Neural progenitor cell (in vitro differentiated cells): ENCODE measurements at regions not wholly inside any gene's neighbourhood (a gene's known extent, or its start where the extent isn't known, plus 50 kb on each side); places are given as distances from the start of the nearest gene placed in this dataset.

ENCODE experiments used
- DNase-seq: peaks from one replicate; pipeline ENCODE4 v3.0.0-alpha.2; 2016; ENCODE audit warnings: low spot score
- H2AFZ ChIP-seq: fragments of 200-600 bp; sonication (generic); replicated peaks from 2 replicates; pipeline ENCODE4 v1.6.1; 2016; ENCODE audit warnings: antibody characterized with exemption
- H3F3A ChIP-seq: fragments of 200-600 bp; sonication (generic); 2 replicates; pipeline ENCODE4 v1.6.1; 2016; ENCODE audit warnings: antibody characterized with exemption, low read depth
- H3K27ac ChIP-seq: fragments of 200-600 bp; sonication (generic); 2 replicates; pipeline ENCODE4 v1.5.1; 2016; ENCODE audit warnings: mild to moderate bottlenecking
- H3K27me3 ChIP-seq: fragments of 200-600 bp; sonication (generic); 2 replicates; pipeline ENCODE4 v1.6.1; 2016; ENCODE audit warnings: mild to moderate bottlenecking, moderate library complexity
- H3K36me3 ChIP-seq: fragments of 200-600 bp; sonication (generic); 2 replicates; pipeline ENCODE4 v1.5.1; 2016
- H3K4me1 ChIP-seq: fragments of 200-600 bp; sonication (generic); 2 replicates; pipeline ENCODE4 v1.6.1; 2016; ENCODE audit warnings: mixed run types
- H3K4me2 ChIP-seq: fragments of 200-600 bp; sonication (generic); 2 replicates; pipeline ENCODE4 v1.6.1; 2016
- H3K4me3 ChIP-seq: fragments of 200-600 bp; sonication (generic); 2 replicates; pipeline ENCODE4 v1.5.1; 2016
- H3K79me2 ChIP-seq: fragments of 200-600 bp; sonication (generic); 2 replicates; pipeline ENCODE4 v1.6.1; 2016; ENCODE audit warnings: low read depth
- H3K9ac ChIP-seq: fragments of 200-600 bp; sonication (generic); 2 replicates; pipeline ENCODE4 v1.6.1; 2016
- H3K9me3 ChIP-seq: fragments of 200-600 bp; sonication (generic); 2 replicates; pipeline ENCODE4 v1.5.1; 2016; ENCODE audit warnings: low read depth
- H4K20me1 ChIP-seq: fragments of 200-600 bp; sonication (generic); 2 replicates; pipeline ENCODE4 v1.6.1; 2016; ENCODE audit warnings: low read depth
- H3K27ac Mint-ChIP-seq: 3 replicates; pipeline ENCODE4 v1.8.0; 2021; ENCODE audit warnings: mixed read lengths
- H3K27me3 Mint-ChIP-seq: 2 replicates; pipeline ENCODE4 v1.8.0; 2022; ENCODE audit warnings: low read depth, mild to moderate bottlenecking, inconsistent platforms, moderate library complexity, mixed read lengths; ENCODE audit not compliant: insufficient read depth
- H3K36me3 Mint-ChIP-seq: 3 replicates; pipeline ENCODE4 v1.8.0; 2021; ENCODE audit warnings: mixed read lengths
- H3K4me1 Mint-ChIP-seq: 3 replicates; pipeline ENCODE4 v1.8.0; 2021; ENCODE audit warnings: mixed read lengths
- H3K4me3 Mint-ChIP-seq: 3 replicates; pipeline ENCODE4 v1.8.0; 2021; ENCODE audit warnings: mild to moderate bottlenecking, moderate library complexity, mixed read lengths
- H3K9me3 Mint-ChIP-seq: 3 replicates; pipeline ENCODE4 v1.8.0; 2020; ENCODE audit warnings: mixed read lengths
- EZH2 ChIP-seq: fragments of 200-600 bp; sonication (generic); IDR thresholded peaks from 2 replicates; pipeline ENCODE4 v1.6.1; 2017; ENCODE audit warnings: antibody characterized with exemption, mild to moderate bottlenecking, moderate library complexity
- EZH2phosphoT487 ChIP-seq: fragments of 200-600 bp; sonication (generic); IDR thresholded peaks from 2 replicates; pipeline ENCODE4 v1.6.1; 2017; ENCODE audit warnings: antibody characterized with exemption
- TF ChIP-seq, protein P1 (sequence below): fragments of 200-600 bp; sonication (generic); IDR thresholded peaks from 2 replicates; pipeline ENCODE4 v1.5.1; 2017; ENCODE audit warnings: antibody characterized with exemption, mild to moderate bottlenecking

DNA sequence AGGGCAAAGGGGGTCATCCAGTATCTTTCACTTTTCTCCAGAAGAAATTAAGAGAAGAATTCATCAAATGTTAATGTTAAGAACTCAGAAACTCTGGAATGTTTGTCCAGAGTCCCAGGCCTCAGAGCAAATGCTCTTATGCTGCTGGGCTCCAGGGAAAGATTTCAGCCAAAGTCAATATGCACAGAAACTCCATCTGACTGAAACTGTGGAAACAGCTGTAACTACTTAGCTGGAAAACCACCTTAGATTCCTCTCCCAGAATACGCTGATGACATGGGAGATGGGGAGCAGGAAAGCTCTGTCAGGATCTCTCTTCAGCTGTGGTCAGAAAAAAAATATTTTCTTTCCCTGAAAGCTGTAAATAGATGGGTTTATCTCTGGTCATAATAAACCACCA lies 559.6 kb downstream of the RFPL4B start:
- no peak for TF ChIP-seq EZH2phosphoT487
- TF ChIP-seq, protein P1, sequence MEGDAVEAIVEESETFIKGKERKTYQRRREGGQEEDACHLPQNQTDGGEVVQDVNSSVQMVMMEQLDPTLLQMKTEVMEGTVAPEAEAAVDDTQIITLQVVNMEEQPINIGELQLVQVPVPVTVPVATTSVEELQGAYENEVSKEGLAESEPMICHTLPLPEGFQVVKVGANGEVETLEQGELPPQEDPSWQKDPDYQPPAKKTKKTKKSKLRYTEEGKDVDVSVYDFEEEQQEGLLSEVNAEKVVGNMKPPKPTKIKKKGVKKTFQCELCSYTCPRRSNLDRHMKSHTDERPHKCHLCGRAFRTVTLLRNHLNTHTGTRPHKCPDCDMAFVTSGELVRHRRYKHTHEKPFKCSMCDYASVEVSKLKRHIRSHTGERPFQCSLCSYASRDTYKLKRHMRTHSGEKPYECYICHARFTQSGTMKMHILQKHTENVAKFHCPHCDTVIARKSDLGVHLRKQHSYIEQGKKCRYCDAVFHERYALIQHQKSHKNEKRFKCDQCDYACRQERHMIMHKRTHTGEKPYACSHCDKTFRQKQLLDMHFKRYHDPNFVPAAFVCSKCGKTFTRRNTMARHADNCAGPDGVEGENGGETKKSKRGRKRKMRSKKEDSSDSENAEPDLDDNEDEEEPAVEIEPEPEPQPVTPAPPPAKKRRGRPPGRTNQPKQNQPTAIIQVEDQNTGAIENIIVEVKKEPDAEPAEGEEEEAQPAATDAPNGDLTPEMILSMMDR = no peak
- H3K4me1 ChIP-seq = peaks cover 3% of the 10 kb centered on the region
- no peaks in the 10 kb centered on the region for H4K20me1 ChIP-seq
- H3K9me3 ChIP-seq = no peaks in the 10 kb centered on the region
- no peak overlapping the region for H3K9ac ChIP-seq
- no peaks in the 10 kb centered on the region for H3F3A ChIP-seq
- DNase-seq = no peak
- no peak overlapping the region for H3K4me3 Mint-ChIP-seq
- H3K36me3 Mint-ChIP-seq = peaks cover 5% of the 10 kb centered on the region
- H3K4me2 ChIP-seq = no peak overlapping the region
- peaks cover 6% of the 10 kb centered on the region for H3K4me1 Mint-ChIP-seq
- no peaks in the 10 kb centered on the region for H3K27me3 Mint-ChIP-seq
- H2AFZ ChIP-seq = peak overlapping the region; percentile 28
- no peaks in the 10 kb centered on the region for H3K36me3 ChIP-seq
- no peak overlapping the region for H3K4me3 ChIP-seq
- H3K27me3 ChIP-seq = no peaks in the 10 kb centered on the region
- no peaks in the 10 kb centered on the region for H3K79me2 ChIP-seq
- H3K27ac ChIP-seq = no peak overlapping the region
- peaks cover 23% of the 10 kb centered on the region for H3K9me3 Mint-ChIP-seq
- peak overlapping the region; percentile 22 for H3K27ac Mint-ChIP-seq

DNA sequence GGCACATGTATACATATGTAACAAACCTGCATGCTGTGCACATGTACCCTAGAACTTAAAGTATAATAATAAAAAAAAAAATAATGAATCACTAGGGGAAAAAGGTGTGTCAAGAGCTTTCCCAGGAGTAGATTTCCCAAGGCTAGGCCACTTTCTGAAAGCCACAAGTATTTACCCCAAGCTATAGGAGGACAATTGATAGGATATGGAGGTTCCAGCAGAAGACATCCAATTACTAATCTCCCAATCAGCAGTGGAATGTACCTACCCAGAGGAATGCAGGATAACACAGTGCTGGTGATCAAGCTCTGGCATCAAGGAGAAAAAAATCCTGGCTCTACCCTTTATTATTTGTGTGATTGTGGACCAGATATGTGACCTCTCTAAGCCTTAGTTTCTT lies 562.7 kb downstream of the RFPL4B start:
- H3K36me3 ChIP-seq = no peaks in the 10 kb centered on the region
- H3K9me3 Mint-ChIP-seq = peaks cover 8% of the 10 kb centered on the region
- H3K4me3 Mint-ChIP-seq = no peak overlapping the region
- H3K27ac ChIP-seq = no peak overlapping the region
- no peak overlapping the region for H3K4me3 ChIP-seq
- H3K4me2 ChIP-seq = no peak overlapping the region
- peaks cover 20% of the 10 kb centered on the region for H3K4me1 Mint-ChIP-seq
- peaks cover 16% of the 10 kb centered on the region for H3K4me1 ChIP-seq
- H2AFZ ChIP-seq = no peak overlapping the region
- no peaks in the 10 kb centered on the region for H3F3A ChIP-seq
- H3K36me3 Mint-ChIP-seq = peaks cover 3% of the 10 kb centered on the region
- no peak overlapping the region for H3K9ac ChIP-seq
- H3K27ac Mint-ChIP-seq = no peak overlapping the region
- no peak for DNase-seq
- TF ChIP-seq, protein P1 = no peak
- no peak for TF ChIP-seq EZH2
- no peak for TF ChIP-seq EZH2phosphoT487
- no peaks in the 10 kb centered on the region for H4K20me1 ChIP-seq
- H3K27me3 Mint-ChIP-seq = no peaks in the 10 kb centered on the region
- H3K79me2 ChIP-seq = no peaks in the 10 kb centered on the region
- H3K9me3 ChIP-seq = no peaks in the 10 kb centered on the region
- no peaks in the 10 kb centered on the region for H3K27me3 ChIP-seq

DNA sequence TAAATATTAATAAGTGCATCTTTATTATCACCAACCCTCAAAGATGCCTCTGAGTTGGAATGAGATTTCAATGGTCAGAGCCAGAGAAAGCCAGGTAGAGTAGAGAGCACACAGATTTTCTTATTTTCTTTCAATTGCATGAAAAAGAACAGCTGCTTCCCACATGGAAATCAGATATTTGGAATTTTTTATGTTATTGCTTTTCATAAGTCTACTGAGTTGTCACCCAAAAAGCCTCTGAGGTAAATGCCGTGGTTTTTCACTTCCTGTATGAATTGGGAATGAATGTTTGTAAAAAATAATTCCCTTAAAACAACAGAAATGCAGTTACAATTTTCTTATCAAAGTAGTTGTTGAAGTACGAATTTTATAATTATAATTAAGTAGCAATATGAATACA lies 563.1 kb downstream of the RFPL4B start:
- Histone ChIP-seq H3F3A (no peaks in the 10 kb centered on the region), H3K27me3 (no peaks in the 10 kb centered on the region), H2AFZ (no peak overlapping the region), H3K9me3 (no peaks in the 10 kb centered on the region), H3K79me2 (no peaks in the 10 kb centered on the region), H3K9ac (no peak overlapping the region), H3K4me1 (peaks cover 16% of the 10 kb centered on the region), H3K4me3 (no peak overlapping the region), H3K27ac (no peak overlapping the region), H3K36me3 (no peaks in the 10 kb centered on the region), H4K20me1 (no peaks in the 10 kb centered on the region), H3K4me2 (no peak overlapping the region)
- no peak overlapping the region for H3K27ac Mint-ChIP-seq
- H3K4me3 Mint-ChIP-seq = no peak overlapping the region
- TF ChIP-seq, protein P1 = no peak
- TF ChIP-seq EZH2phosphoT487 (no peak), EZH2 (no peak)
- H3K36me3 Mint-ChIP-seq = peaks cover 3% of the 10 kb centered on the region
- H3K4me1 Mint-ChIP-seq = peaks cover 20% of the 10 kb centered on the region
- H3K9me3 Mint-ChIP-seq = peaks cover 8% of the 10 kb centered on the region
- no peak for DNase-seq
- no peaks in the 10 kb centered on the region for H3K27me3 Mint-ChIP-seq

DNA sequence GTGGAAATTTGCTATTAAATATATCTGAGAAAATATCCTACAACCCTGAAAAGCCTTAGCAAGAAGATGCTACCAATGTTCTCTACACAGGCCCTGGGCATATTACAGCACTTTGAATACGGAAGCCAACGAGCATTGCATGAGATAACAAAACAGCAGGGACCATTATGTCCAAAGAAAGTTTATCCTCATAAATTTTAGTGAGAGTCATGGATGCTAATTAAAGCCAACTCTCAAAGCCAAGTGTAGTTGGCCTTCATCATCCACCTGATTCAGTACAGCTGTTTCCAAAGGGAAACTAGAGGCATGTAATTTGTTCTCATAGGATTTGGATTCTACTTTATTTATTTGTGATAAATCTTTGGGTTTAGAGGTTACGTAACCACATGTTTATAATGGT lies 564.8 kb downstream of the RFPL4B start:
- Mint-ChIP-seq H3K36me3 (peaks cover 3% of the 10 kb centered on the region), H3K4me1 (peaks cover 15% of the 10 kb centered on the region), H3K27ac (no peak overlapping the region), H3K9me3 (peaks cover 8% of the 10 kb centered on the region), H3K27me3 (no peaks in the 10 kb centered on the region), H3K4me3 (no peak overlapping the region)
- Histone ChIP-seq H3K79me2 (no peaks in the 10 kb centered on the region), H3K27ac (no peak overlapping the region), H3K4me1 (peaks cover 16% of the 10 kb centered on the region), H2AFZ (no peak overlapping the region), H4K20me1 (no peaks in the 10 kb centered on the region), H3K9ac (no peak overlapping the region), H3F3A (no peaks in the 10 kb centered on the region), H3K9me3 (no peaks in the 10 kb centered on the region), H3K27me3 (no peaks in the 10 kb centered on the region), H3K36me3 (no peaks in the 10 kb centered on the region), H3K4me2 (no peak overlapping the region), H3K4me3 (no peak overlapping the region)
- DNase-seq = no peak
- TF ChIP-seq EZH2phosphoT487 = no peak
- TF ChIP-seq, protein P1 = no peak
- TF ChIP-seq EZH2 = no peak
